ENCODE measurements at regions not wholly inside any gene's neighbourhood (a gene's known extent, or its start where the extent isn't known, plus 50 kb on each side); places are given as distances from the start of the nearest gene placed in this dataset.

GRCh38 chr2:6222296-6222695 lies 530.1 kb downstream of the SOX11 start:
- TF ChIP-seq CTCF (IDR thresholded peaks at IDR 0.05) (no peak), EZH2 (IDR thresholded peaks at IDR 0.05; ENCODE audit: borderline replicate concordance, insufficient read depth, low read depth, low read length, poor library complexity, severe bottlenecking) (no peak)

Data from B cell (primary cell).